GM21390 (cell line): ENCODE measurements at regions not wholly inside any gene's neighbourhood (a gene's known extent, or its start where the extent isn't known, plus 50 kb on each side); places are given as distances from the start of the nearest gene placed in this dataset.
"Not testable (repeated sequence)": the region's sequence is repeated elsewhere in the genome, so short reads cannot be mapped to it uniquely, and the experiment has no call there.

Experiments used
- ATAC-seq: cut with Tn5 transposase; IDR thresholded peaks from one replicate; pipeline ENCODE4 v1.9.1; 2021; ENCODE audit not compliant: unreplicated experiment

DNA sequence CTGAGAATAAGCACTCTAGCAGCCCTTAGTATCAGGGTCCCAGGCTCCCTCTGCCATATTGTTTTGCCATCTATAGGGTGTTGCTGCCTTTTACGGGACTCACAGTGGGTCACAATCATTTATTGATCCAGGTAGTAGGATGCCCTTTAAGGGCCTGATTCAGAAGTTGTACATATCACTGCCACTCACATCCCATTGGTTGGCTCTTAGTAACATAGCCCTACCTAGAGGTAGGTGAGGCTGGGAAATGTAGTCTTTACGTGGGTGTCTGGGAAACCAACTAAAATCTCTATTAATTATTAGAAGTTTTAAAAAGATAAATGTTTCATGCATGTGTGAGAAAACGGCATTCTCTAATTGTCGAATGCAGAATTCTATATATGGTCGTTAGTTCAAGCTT, 78.8 kb upstream of the ATP5PO start:
- ATAC-seq = no peak

DNA sequence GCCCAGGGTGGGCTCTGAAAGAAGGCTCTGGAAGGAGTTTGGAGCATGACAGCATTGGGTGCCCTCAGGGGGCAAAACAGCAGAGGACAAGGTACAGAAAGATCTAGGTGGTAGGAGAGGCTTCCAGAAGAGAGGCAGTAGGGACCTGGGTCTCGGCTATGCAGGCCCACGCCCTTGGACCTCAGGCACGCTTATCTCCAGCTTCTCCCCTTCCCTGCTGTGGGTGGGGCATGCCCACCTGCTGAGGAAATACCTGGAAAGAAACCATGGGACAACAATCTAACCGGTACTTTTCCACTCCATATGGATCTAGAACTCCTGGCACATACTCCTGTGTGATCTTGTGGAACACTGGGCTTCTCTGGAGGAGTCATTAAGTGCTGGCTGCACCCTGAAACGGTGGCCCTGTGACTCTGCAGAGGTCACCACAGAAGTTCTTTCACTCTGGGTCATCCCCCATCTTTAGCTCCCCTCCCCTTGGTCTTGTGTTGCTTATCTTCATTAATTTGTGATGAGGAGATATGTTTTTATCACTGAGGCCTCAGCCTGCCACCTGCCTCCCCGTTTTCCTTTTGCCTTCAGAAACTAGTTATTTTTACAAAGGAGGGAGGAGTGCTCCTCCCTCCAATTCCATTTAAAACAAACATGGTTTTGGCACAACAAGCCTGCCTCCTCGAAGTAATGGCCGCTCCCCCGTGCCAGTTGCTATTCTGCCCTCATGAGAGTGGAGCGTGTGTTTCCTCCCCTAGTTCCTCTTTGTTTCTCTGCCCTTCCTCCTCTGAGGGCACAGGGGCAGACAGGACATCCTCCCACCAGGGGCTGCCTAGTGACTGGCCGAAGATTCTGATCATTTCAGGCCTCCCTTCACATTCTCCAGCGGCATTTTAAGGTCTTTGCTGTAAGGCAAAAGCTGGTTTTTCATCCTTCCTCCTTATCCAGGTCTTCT, 78.0 kb upstream of the ATP5PO start:
- ATAC-seq = no peak

DNA sequence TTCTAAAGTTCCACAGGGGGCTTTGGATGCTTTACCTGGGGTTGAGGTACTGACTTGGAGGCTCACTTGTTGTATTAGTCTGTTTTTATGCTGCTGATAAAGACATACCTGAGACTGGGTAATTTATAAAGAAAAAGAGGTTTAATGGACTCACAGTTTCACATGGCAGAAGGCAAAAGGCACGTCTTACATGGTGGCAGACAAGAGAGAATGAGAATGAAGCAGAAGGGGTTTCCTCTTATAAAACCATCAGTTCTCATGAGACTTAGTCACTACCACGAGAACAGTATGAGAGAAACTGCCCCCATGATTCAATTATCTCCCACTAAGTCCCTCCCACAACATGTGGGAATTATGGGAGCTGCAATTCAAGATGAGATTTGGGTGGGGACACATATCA, 76.8 kb upstream of the ATP5PO start:
- ATAC-seq = not testable (repeated sequence)

DNA sequence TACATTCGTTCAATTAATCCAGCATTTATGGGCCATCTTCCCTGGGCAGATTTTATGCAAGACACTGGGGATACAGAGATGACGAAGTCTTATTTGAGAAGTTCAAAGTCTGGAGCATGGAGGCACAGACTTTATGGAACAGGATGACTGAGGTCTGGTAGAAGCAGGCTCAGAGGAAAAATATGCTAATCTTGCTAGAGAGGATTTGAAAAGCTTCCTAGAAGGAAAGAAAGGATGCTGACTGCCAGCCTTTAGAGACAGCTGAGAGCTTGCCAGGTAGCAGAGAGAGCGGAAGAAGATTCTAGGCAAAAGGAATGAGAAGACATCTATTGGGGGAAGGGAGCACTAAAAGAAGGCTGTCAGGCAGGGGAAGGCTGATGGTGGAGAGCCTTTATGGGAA, 75.5 kb upstream of the ATP5PO start:
- ATAC-seq = no peak

DNA sequence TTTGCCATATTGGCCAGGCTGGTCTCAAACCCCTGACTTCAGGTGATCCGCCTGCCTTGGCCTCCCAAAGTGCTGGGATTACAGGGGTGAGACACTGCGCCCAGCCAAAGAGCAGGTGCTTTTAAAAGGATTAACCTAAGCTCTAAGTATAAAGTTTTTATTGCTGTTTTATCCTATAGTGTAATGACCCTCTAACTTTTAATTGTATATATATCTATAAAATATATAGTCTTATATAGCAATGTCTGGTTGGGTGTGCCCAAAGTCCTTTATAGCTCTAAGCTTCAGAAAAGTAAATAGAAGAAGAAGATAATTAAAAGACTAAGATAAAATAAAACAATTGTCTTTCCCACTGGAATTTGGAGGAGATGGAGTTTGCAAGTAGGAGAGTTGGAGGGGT, 73.8 kb upstream of the ATP5PO start:
- ATAC-seq = no peak

DNA sequence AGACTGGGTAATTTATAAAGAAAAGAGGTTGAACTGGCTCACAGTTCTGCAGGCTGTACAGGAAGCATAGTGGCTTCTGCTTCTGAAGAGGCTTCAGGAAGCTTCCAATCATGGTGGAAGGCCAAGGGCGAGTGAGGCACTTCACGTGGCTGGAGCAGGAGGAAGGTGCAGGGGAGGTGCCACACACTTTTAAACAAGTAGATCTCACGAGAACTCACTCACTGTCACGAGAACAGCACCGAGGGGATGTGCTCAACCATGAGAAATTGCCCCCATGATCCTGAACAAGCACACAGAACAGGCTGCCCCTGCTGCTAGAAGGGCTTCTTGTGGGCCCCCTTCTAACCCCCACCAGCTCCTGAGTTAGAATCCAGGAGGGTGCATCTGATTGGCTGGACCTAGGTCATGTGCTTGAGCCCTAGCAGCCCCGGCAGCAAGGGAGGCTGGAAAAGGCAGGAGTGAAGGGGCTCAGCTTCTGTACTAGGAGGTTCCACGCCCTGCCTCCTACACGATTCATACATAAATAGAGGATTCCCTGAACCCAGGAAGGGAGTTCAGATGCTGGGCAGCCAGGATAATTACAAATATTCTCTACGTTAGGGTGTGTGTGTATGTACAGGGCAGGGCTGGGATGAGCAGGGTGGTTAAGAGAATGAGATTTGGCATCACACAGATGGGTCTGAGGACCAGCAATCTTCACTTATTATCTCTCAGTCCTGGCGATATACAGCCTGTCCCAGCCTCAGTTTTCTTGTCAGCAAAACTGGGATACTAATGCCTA, 72.8 kb upstream of the ATP5PO start:
- no peak for ATAC-seq

DNA sequence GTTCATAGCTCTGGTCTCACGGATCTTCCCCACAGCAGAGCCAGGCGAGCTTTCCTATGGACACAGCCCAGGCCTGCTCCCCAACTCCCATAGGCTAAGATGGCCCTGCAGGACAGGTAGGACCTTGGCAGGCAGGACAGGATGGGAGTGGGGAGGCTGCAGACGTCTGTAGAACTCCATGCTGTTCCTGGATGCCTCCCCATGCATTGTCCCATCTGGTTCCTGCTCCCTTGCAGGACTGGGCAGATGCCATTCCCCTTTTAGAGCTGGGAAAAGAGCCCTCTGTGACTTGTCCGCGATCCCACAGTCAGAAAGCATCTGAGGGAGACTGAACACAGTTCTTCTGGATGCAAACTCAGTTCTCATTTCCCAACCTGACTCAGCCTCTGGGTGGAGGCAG, 71.9 kb upstream of the ATP5PO start:
- ATAC-seq = no peak

DNA sequence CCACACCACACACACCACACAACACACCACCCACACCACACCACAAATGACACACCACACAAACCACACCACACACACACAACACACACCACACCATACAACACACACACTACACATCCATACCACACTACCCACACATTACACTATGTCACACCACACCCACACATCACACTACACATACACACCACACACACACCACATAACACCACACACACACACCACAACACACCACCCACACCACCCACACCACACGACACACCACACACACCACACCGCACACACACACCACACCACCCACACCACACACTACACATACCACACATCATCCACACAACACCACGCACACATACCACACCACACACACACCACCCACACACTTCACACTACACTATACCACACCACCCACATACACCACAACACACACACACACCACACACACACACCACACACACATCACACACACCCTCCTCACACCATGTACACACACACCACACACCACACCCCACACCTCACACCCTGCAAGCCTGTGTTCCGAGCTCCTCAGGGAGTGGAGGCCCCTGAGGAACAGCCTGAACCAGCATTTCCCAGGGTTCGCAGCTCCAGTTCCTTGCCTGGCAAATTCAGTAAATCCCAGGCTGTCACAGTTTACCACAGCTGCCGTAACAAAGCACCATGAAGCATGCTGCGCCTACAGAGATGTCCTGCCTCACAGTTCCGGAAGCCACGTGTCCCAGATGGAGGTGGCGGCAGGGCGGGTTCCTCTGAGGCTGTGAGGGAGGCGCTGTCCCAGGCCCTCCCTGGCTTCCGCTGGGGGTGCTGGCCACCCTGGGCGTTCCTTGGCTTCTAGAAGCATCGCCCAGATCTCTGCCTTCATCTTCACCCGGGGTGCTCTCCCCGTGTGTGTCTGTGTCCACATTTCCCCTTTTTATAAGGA, 69.8 kb upstream of the ATP5PO start:
- no peak for ATAC-seq

DNA sequence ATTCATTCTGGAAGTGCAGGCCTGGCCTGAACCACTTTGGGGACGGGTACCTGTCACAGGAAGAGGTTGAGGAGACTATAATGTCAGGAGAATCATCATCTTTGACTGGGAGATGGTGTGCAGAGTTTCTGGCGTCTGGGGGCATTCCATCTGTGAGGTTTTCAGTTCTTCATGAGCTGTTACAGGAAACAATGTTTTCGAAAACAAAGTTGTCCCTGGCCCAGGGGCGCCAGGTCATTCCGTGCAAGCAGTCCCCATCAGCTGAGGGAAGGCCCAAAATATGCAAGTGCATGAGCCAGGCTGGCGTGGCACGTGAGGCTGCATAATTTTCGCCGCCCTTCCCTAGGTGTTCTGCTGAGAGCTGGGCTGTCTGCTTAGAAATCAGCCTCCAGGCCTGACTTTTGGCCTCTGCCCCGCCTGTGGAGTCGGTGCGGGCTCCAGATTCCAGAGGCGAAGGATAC, 68.4 kb upstream of the ATP5PO start:
- ATAC-seq = no peak

DNA sequence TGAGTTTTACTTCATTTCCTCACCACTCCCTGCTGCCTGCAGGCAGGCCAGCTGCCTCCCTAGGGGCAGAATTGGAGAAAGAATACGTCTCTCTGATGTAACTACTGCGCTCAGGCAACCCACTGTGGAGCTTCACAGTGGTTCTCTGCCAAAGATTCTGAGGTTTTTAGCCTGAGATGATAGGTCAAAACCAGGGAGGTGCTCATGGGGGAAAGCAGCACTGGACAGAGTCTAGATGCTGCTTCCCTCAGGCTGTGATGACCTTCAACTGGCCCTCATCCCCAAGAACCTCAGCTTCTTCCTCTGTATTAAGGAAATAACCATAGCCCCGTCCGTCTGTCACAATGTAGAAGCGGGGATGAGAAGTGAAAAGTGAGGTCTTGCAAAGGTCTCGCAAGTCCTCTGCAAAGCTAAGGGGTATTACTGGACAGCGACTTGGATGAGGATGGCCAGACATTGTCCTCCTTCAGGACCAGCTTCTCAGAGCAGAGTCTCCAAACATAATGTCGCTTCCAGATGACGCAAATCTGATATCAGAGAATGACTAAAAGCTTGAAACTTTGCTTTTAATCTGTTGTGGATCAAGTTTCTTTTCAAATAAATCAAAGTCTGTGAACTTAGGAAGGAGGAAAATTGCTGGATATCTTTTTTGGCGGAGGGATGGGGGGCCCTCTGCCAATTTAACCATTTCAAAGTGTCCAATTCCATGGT, 65.9 kb upstream of the ATP5PO start:
- no peak for ATAC-seq

DNA sequence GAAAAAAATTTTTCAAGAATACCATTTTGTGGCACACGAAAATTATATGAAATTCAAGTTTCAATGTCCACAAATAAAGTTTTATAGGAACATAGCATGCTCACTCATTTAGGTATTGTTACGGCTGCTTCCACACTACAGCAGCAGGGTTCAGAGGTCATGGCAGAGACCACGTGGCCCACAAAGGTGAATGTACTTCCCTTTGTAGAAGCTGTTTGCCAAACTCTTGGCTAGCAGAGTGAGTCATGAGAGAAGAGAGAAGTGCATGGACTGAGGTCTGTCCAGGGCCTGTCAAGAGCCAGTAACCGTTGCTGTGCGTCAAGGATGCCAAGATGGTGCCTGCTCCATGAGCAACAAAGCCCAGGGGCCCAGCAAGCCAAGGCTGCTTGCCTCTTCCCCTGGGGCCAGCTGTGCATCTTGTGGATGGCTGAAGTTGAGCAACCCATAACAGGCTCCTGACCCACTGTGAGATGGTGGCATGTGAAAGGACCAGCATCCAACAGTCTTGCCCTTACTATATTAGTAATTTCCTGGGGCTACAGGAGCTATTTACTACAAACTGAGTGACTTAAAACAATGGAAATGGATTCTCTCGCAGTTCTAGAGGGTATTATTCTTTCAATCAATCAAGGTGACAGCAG, 64.8 kb upstream of the ATP5PO start:
- no peak for ATAC-seq

DNA sequence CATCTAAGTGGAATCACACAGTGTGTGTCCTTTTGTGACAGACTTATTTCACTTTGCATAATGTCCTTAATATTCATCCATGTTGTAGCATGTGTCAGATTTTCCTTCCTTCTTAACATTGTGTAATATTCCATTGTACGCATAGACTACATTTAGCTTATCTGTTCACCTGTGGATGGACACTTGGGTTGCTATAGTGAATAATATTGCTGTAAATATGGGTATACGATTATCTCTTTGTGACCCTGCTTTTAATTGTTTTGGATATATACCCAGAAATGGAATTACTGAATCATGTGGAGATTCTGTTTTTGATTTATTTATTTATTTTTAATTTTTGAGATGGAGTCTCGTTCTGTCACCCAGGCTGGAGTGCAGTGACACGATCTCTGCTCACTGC, 63.0 kb upstream of the ATP5PO start:
- ATAC-seq = no peak

DNA sequence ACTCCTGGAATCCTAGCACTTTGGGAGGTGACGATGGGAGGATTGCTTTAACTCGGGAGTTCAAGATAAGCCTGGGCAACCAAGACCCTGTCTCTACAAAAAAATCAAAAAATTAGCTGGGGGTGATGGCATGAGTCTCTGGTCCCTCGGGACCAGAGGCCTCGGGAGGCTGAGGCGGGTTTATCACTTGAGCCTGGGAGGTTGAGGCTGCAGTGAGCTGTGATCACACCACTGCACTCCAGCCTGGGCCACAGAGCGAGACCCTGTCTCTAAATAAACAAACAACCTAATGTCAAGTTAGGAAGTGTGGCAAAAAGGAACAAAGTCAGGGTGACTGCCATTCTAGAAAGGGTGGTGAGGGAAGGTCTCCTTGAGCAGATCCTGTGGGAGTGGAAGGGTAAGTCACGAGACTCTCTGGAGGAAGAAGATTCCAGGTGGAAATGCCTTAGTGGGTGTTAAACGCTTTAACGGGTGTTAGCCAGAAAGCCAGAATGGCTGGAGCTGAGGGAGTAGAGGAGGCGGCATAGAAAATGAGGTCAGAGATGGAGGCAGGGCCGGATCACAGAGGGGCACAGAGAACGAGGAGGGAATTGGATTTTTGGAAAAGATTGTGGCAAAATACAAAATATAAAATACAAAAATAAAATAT, 62.2 kb upstream of the ATP5PO start:
- ATAC-seq = no peak

DNA sequence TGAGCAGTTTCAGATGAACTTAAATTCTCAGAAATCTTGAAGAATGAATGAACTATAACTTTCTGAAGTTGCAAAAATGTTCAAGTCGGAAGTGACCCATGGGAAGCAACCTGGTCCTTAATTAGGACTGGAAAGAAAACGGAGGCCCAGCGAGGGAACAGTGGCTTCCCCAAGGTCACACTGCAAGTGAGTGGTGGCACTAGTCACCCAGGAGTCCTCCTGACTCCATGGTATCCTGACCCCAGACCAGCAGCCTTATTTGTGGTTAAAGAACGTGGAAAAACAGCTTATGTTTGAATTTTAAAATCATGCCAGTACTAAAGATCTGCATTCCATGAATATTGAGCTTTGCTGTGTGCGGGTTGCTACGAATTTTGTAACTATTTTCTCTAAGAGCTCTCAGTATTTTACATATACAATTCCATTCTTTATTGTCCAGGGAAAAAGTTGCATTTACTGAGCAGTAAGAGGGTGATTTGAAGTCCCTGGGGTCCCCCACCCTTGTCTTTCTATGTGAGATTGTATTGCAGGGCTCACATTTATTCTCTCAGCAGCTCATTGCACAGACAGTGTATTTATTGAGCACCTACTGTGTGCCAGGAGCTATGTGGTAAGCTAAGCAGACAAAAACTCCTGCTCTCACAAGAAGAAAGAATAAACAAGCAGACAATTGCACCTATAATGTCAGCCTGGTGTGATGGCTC, 61.6 kb upstream of the ATP5PO start:
- no peak for ATAC-seq

DNA sequence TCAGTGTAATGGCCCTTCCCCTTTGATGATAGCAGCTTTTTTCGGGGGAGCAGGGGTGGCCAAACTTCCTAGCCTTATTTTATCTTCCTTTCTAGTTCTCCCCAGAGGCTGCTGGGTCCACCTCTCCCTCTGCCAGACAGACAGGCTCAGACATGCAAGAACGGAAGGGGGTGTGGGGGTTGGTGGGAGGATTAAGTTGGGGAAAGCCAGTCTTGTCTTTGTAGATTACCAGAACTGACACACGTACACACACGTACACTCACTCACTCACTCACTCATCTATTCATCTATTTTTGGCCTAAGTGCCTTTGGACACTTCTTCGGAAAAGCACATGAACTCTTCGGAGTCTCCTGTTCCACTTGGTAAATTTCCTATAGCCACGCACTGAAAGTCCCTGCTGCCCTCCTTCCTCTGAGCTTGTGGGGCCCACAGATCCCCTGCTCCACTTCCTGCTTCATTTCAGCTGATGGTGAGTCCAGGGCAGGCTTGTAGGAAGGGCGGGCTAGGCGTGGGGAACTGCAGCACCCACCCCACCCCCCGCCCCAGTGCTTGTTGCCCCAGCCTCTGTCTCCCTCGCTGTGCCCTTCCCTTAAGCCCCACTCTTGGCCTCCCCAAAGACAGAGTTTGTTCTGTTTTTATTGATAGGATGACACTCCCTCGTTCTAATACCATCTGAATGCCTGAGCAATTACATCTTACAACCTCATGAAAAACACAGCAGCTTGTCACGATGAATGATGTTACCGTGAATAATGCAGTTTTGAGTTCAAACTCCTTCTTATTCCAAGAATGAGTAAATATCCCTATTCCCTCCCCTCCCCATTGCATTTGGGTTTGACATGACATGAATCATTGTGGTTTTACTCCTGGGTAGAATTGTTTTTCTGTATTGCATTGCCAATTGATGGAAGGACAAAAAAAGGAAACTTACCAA, 60.7 kb upstream of the ATP5PO start:
- ATAC-seq = peak; percentile 54

DNA sequence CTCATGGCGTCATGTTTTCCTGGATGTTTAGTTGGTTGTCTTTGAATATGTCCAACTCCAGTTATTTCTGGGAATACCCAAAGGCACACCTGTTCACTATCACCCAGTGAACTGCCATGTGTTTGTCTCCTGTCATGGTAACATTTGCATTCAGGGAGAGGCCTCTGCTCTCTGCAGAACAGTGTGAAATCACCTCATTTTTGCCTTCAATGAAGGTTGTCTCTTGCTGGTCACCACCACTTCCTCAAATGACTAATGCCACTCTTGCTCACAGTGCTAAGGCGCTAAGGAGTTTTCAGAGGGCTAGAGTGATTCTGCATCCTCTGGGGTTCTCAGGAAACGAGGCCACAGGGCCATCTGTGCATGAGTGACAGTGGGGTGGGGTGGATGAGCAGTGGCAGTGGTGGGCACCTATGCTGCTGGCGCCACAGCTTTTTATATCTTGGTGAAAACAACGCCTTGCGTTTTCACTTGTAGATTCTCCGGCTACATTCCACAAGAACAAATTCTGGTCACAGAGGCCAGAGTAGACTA, 60.0 kb upstream of the ATP5PO start:
- ATAC-seq = peak; percentile 78
